Fibroblast of villous mesenchyme (primary cell): ENCODE measurements at regions not wholly inside any gene's neighbourhood (a gene's known extent, or its start where the extent isn't known, plus 50 kb on each side); places are given as distances from the start of the nearest gene placed in this dataset.

Source experiments
- DNase-seq: peaks from one replicate; pipeline ENCODE4 v3.0.0-alpha.2; 2010; ENCODE audit warnings: low read depth
- H3K4me3 ChIP-seq: 2 replicates; pipeline ENCODE4 v1.5.1; 2011; ENCODE audit warnings: low read depth, mild to moderate bottlenecking, low read length
- TF ChIP-seq, protein P1 (sequence below): IDR thresholded peaks from 2 replicates; pipeline ENCODE4 v1.5.1; 2012; ENCODE audit warnings: low read depth, mild to moderate bottlenecking, low read length; ENCODE audit not compliant: insufficient read depth

DNA sequence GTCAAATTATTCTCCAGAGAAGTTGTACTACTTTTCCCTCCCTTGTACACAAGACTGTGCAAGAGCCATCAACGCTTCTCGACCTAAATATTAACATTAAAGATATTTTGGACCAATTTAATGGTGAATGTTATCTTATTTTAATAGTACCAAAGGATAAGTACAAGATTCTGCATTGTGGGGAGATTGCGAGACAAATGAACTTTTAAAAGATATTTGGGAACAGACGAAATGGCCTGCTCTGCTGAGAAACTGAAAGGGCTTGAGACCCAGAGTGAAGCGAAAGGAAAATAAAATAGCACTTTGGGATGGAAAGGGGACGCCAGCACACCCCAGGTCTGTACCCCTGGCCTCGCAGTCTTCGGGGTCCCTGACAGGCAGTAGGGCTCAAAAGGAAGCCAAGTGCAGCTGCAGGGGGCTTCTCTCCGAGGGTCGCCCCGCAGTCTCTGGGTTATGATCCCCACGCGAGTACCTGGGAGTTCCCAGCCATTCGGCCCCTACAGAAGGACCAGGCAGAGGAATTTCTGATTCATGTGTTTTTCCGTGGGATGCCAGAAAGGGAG lies 97.6 kb upstream of the VGLL3 start:
- TF ChIP-seq, protein P1, sequence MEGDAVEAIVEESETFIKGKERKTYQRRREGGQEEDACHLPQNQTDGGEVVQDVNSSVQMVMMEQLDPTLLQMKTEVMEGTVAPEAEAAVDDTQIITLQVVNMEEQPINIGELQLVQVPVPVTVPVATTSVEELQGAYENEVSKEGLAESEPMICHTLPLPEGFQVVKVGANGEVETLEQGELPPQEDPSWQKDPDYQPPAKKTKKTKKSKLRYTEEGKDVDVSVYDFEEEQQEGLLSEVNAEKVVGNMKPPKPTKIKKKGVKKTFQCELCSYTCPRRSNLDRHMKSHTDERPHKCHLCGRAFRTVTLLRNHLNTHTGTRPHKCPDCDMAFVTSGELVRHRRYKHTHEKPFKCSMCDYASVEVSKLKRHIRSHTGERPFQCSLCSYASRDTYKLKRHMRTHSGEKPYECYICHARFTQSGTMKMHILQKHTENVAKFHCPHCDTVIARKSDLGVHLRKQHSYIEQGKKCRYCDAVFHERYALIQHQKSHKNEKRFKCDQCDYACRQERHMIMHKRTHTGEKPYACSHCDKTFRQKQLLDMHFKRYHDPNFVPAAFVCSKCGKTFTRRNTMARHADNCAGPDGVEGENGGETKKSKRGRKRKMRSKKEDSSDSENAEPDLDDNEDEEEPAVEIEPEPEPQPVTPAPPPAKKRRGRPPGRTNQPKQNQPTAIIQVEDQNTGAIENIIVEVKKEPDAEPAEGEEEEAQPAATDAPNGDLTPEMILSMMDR = no peak
- DNase-seq = no peak

DNA sequence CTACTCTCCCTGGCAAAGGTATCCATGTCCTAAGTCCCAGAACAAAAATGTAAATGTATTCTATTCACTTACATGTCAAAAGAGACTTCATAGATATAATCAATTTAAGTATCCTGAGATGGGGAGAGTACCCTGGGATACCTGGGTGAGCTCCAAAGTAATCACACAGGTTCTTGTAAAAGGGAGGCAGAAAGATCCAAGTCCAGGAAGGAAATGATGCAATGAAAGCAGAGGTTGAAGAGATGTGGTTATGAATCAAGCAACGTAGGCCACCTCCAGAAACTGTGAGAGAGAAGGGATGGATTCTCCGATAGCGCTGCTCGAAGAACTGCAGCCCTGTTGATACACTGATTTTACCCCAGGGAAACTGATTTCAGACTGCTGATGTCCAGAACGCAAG lies 93.9 kb upstream of the VGLL3 start:
- H3K4me3 ChIP-seq = no peak overlapping the region
- TF ChIP-seq, protein P1 = no peak
- DNase-seq = no peak

More for the DNA sequence above, 97.6 kb upstream of the VGLL3 start:
- peak overlapping the region; percentile 64 for H3K4me3 ChIP-seq

DNA sequence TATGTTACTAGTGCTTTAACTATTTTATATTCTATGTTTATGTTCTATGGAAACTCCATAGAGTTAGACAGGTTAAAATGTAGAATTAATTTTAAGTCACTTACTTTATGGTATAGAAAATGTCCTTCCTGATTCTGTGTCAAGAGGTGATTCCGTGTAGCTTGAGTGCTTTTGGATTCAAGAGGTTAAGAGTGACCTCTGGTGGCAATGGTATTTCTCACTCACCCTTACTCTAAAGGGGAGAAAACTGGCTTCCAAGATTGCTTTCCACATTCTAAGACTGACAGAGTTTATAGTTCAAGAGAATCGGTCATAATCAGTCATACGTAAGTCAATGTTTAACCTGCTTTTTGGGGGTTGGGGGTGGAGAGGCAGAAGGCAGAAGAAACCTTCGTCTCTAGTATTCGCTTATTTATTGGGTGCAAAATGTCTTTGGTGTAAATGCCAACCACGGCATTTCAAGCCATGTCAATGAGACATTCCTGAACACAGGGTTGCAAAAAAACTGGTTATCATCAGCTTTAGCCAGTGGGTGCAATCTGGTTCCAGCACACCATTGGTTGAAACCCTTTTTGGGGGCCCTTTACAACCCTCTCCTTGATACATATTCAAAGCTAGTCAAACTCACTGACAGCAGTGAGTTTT lies 92.0 kb upstream of the VGLL3 start:
- TF ChIP-seq, protein P1 = peak; percentile 74
- DNase-seq = peak; percentile 73
- no peak overlapping the region for H3K4me3 ChIP-seq

DNA sequence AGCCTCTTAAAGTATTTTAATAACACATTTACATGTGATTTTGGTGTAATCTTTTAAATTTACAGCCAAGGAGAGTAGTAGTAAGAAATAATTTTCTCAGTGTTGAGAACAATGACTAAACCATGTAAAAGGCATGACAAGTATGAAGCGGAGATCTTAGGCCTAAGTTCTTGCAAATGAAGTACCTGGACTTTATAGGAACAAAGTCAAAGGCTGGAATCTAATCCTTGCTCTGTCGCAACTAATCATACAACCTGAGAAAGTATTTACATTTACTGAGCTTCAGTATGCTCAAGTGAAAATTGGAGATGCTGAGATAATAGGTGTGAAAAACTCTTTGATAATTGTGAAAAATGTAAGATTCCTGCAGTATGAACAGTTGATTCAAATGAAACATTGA lies 86.4 kb upstream of the VGLL3 start:
- H3K4me3 ChIP-seq = no peak overlapping the region
- TF ChIP-seq, protein P1 = no peak
- DNase-seq = no peak

DNA sequence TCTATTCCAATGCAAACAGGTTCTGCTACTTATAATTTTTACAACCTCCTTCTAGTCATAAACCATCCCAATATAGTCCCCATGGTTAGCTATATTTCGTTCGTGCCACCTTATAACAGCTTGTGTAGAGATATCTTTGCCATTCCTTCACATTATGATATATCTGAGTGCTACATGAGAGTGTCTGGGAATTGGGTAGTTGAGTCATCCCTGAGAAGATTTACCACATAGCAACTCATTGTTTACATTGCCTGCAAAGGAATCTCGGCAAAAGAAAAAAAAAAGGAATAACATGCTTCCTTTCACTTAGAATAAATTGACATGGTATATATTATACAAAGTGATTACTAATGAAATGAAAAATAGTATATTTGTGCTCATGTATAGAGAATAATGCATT lies 86.0 kb upstream of the VGLL3 start:
- no peak overlapping the region for H3K4me3 ChIP-seq
- TF ChIP-seq, protein P1 = no peak
- DNase-seq = peak; percentile 78

DNA sequence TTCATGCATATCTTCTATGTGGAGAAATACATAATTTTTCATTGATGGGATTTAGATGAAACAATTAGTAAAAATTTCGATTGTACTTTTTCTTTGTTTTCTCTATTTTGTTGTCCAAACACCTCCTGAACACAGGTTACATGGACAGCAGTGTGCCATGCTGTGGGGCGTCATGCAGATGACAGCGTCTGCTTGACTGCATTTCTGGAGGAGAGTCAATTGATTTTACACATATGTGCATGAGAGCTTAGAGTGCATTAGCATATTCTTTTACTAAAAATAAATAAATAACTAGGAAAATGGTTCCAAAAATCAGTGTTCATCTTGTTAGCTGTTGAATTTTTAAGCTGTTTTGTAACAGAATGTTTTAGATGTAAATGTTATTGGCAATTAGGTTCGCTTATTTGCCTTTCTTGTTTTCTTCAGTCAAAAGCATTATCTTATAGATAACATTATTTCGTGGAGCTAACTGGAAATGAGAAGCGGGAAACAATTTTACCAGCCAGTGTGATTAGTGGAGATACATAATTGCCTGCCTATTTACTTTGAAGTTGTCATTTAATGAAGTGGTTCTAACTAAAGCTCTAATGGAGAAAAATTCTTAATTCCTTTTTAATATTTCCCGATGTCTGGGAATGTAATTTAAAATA lies 82.7 kb upstream of the VGLL3 start:
- DNase-seq = no peak
- TF ChIP-seq, protein P1 = no peak
- H3K4me3 ChIP-seq = no peak overlapping the region
